ENCODE measurements at regions not wholly inside any gene's neighbourhood (a gene's known extent, or its start where the extent isn't known, plus 50 kb on each side); places are given as distances from the start of the nearest gene placed in this dataset.

DNA sequence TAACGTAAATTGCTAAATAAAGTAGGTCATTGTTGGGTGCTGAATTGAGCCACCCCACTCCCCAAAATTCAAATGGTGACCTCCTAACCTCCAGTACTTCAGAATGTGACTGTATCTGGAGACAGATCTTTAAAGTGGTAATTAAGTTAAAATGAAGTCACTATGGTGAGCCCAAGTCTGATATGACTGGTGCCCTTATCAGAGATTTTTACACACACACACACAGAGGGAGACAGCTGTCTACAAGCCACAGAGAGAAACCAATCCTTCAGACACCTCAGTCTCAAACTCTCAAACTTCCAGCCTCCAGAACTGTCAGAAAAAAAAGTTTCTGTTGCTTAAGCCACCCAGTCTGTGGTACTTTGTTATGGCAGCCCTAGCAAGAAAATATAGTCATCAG is 879.2 kb upstream of the INTU start:
- TF ChIP-seq, protein P1, sequence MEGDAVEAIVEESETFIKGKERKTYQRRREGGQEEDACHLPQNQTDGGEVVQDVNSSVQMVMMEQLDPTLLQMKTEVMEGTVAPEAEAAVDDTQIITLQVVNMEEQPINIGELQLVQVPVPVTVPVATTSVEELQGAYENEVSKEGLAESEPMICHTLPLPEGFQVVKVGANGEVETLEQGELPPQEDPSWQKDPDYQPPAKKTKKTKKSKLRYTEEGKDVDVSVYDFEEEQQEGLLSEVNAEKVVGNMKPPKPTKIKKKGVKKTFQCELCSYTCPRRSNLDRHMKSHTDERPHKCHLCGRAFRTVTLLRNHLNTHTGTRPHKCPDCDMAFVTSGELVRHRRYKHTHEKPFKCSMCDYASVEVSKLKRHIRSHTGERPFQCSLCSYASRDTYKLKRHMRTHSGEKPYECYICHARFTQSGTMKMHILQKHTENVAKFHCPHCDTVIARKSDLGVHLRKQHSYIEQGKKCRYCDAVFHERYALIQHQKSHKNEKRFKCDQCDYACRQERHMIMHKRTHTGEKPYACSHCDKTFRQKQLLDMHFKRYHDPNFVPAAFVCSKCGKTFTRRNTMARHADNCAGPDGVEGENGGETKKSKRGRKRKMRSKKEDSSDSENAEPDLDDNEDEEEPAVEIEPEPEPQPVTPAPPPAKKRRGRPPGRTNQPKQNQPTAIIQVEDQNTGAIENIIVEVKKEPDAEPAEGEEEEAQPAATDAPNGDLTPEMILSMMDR (IDR thresholded peaks at IDR 0.05 in 8 of 11, conservative IDR thresholded peaks at IDR 0.05 in 3 of 11): no peak
- TF ChIP-seq POLR2A (IDR thresholded peaks at IDR 0.05) (no peak), POLR2AphosphoS5 (IDR thresholded peaks at IDR 0.05) (no peak)
- Histone ChIP-seq H3K36me3 (no peaks in the 10 kb centered on the region), H3K4me3 (no peak overlapping the region), H3K27me3 (replicated peaks in 1 of 7) (no peaks in the 10 kb centered on the region), H3K9me3 (peaks cover 0 to 9% (median 2%) of the 10 kb centered on the region in 8 donors), H3K27ac (no peak overlapping the region), H3K4me1 (no peaks in the 10 kb centered on the region)
- intact Hi-C loops (cut with DNase I; ENCODE audit: low total_unique reads): no loop called here
- DNase-seq: no peak
- WGBS, 5 donors: 66 to 92% (median 77%) methylated on average over 1 of the region's 1 CpG

DNA sequence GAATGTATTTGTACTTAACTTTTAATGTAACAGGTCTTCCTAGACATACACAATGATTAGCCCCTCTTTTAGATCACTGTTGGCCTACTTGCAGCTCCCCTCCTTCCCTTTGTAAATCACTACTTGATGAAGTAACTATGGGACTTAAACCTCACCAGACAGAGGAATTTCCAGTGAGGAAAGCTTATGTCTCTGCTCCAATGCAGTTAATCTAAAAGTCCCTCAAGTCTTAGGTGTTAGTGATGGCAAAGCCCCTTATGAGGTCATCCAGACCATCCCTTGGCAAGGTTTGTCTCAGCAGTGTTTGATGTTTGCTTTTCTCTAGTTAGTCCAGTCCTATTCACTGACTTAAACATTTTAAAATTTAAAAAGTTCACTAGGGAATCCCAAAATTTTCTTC is 877.3 kb upstream of the INTU start:
- Histone ChIP-seq H3K4me3 (no peak overlapping the region), H3K27me3 (replicated peaks in 1 of 7) (no peaks in the 10 kb centered on the region), H3K9me3 (peaks cover 0 to 9% (median 0%) of the 10 kb centered on the region in 8 donors), H3K27ac (no peak overlapping the region), H3K36me3 (no peaks in the 10 kb centered on the region), H3K4me1 (no peaks in the 10 kb centered on the region)
- intact Hi-C loops (cut with DNase I; ENCODE audit: low total_unique reads): no loop called here
- DNase-seq: no peak
- TF ChIP-seq, protein P1 (IDR thresholded peaks at IDR 0.05 in 8 of 11, conservative IDR thresholded peaks at IDR 0.05 in 3 of 11): no peak
- TF ChIP-seq POLR2A (IDR thresholded peaks at IDR 0.05): no peak
- no peak for TF ChIP-seq POLR2AphosphoS5 (IDR thresholded peaks at IDR 0.05)

DNA sequence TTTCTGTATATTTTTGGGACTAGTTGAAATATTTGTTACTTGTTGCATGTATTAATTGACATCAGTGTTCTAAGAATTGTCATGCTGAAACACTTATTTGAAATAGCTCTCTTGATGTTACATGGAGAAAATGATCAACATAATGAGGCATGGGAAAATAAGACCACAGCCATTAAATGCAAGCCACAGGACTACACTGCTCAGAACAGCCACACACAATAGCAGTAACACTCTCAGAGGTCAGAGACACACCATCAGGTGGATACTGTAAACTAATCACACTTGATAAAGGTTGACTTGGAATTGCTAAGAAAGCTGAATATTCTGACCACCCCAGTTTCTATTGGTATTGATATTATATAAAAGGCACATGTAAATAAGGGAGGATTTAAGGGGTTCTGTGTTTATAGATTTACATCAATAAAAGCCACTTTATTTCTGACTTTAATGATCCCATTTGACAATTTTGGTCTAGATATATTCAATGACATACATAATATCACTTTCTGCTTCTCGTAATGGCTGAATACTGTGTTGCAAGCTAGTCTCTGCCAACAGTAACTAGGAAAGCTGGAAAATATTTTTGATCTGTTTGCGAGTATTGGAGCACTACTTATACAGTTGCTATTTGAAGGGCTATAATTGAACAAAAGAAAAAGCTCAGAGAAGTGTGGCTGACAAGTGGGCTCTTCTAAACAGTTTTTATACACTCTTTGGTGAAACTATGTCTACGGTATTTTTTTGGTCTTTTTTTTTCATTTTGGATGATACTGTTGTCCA is 876.5 kb upstream of the INTU start:
- intact Hi-C loops (cut with DNase I; ENCODE audit: low total_unique reads): no loop called here
- H3K27ac ChIP-seq: no peak overlapping the region
- WGBS, 5 donors: 54 to 92% (median 58%) methylated on average over 3 of the region's 3 CpGs
- no peaks in the 10 kb centered on the region for H3K27me3 ChIP-seq (replicated peaks in 1 of 7)
- H3K36me3 ChIP-seq: no peaks in the 10 kb centered on the region
- H3K4me1 ChIP-seq: no peaks in the 10 kb centered on the region
- TF ChIP-seq, protein P1 (IDR thresholded peaks at IDR 0.05 in 8 of 11, conservative IDR thresholded peaks at IDR 0.05 in 3 of 11): no peak
- no peak for TF ChIP-seq POLR2A (IDR thresholded peaks at IDR 0.05)
- no peak for TF ChIP-seq POLR2AphosphoS5 (IDR thresholded peaks at IDR 0.05)
- H3K4me3 ChIP-seq: no peak overlapping the region
- peaks cover 0 to 9% (median 0%) of the 10 kb centered on the region in 8 donors for H3K9me3 ChIP-seq
- no peak for DNase-seq

DNA sequence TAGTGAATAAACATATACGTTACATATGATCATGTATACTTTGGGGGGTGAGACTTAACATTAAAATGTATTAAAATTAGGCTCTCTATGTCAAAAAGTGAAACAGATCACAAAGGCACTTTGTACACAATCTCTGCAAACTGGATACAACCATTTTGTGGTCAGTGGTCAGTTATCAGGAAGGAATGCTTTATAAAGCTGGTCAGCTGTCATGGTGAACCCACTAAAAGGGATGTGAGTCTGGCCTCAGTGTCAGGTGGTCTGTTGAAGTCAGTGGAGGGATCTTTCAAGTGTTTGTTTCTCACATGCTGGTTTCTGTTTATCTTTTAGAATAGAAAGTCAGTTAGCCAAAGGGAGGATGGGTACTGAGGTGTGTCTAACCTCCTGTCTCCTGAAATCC is 875.5 kb upstream of the INTU start:
- no peak for DNase-seq
- no peaks in the 10 kb centered on the region for H3K36me3 ChIP-seq

More for the DNA sequence above, 875.5 kb upstream of the INTU start:
- no peaks in the 10 kb centered on the region for H3K27me3 ChIP-seq (replicated peaks in 1 of 7)
- no peak overlapping the region for H3K27ac ChIP-seq
- H3K9me3 ChIP-seq: peaks cover 0 to 6% (median 0%) of the 10 kb centered on the region in 8 donors
- TF ChIP-seq POLR2AphosphoS5 (IDR thresholded peaks at IDR 0.05): no peak
- no peak for TF ChIP-seq POLR2A (IDR thresholded peaks at IDR 0.05)
- no peaks in the 10 kb centered on the region for H3K4me1 ChIP-seq
- H3K4me3 ChIP-seq: no peak overlapping the region
- 71 to 90% (median 83%) methylated on average over 1 of the region's 1 CpG for WGBS, 5 donors
- intact Hi-C loops (cut with DNase I; ENCODE audit: low total_unique reads): no loop called here

Data from spleen (tissue), 11 donors.